ENCODE measurements at regions not wholly inside any gene's neighbourhood (a gene's known extent, or its start where the extent isn't known, plus 50 kb on each side); places are given as distances from the start of the nearest gene placed in this dataset.

- H3K27ac ChIP-seq (ENCODE audit: insufficient read depth, low read length) = no peak overlapping the region
- no peaks in the 10 kb centered on the region for H3K36me3 ChIP-seq (ENCODE audit: control insufficient read depth, insufficient read depth, low read length)
- no peaks in the 10 kb centered on the region for H3K9me3 ChIP-seq (ENCODE audit: control insufficient read depth, insufficient read depth, low read depth, low read length)
- no peak overlapping the region for H2AFZ ChIP-seq (ENCODE audit: low read length)
- H3K9ac ChIP-seq (ENCODE audit: insufficient read depth, low read length) = no peak overlapping the region
- H3K4me3 ChIP-seq (replicated peaks in 1 of 4; ENCODE audit: control extremely low read depth in 1 of 4, insufficient read depth in 1 of 4, low read depth in 3 of 4, low read length in 4 of 4) = no peak overlapping the region
- no peaks in the 10 kb centered on the region for H4K20me1 ChIP-seq (ENCODE audit: control insufficient read depth, extremely low read depth, insufficient read depth, low read length)
- no peaks in the 10 kb centered on the region for H3K27me3 ChIP-seq (ENCODE audit: control insufficient read depth, insufficient read depth, low read length)
- no peaks in the 10 kb centered on the region for H3K4me1 ChIP-seq (ENCODE audit: control insufficient read depth, extremely low read depth, insufficient read depth, low read length)
- no peak for DNase-seq (ENCODE audit: low read depth in 2 of 2)
- no peak overlapping the region for H3K4me2 ChIP-seq (ENCODE audit: extremely low read depth, insufficient read depth, low read length)
- TF ChIP-seq EZH2 (IDR thresholded peaks at IDR 0.05; ENCODE audit: low read length, missing control alignments) (no peak), CTCF (conservative IDR thresholded peaks at IDR 0.05 in 1 of 2, IDR thresholded peaks at IDR 0.05 in 1 of 2; ENCODE audit: low read depth in 1 of 2, low read length in 2 of 2) (no peak)
- no peaks in the 10 kb centered on the region for H3K79me2 ChIP-seq (ENCODE audit: control insufficient read depth, insufficient read depth, low read length)
These were observed 115.8 kb downstream of the DUSP10 start for GRCh38 chr1:221626041-221626440.

GRCh38 chr1:221630236-221630635 is 111.7 kb downstream of the DUSP10 start:
- Histone ChIP-seq H3K79me2 (ENCODE audit: control insufficient read depth, insufficient read depth, low read length) (no peaks in the 10 kb centered on the region), H3K4me2 (ENCODE audit: extremely low read depth, insufficient read depth, low read length) (no peak overlapping the region), H3K4me3 (replicated peaks in 1 of 4; ENCODE audit: control extremely low read depth in 1 of 4, insufficient read depth in 1 of 4, low read depth in 3 of 4, low read length in 4 of 4) (no peak overlapping the region), H4K20me1 (ENCODE audit: control insufficient read depth, extremely low read depth, insufficient read depth, low read length) (no peaks in the 10 kb centered on the region), H3K9ac (ENCODE audit: insufficient read depth, low read length) (no peak overlapping the region), H2AFZ (ENCODE audit: low read length) (no peak overlapping the region), H3K27ac (ENCODE audit: insufficient read depth, low read length) (no peak overlapping the region), H3K4me1 (ENCODE audit: control insufficient read depth, extremely low read depth, insufficient read depth, low read length) (no peaks in the 10 kb centered on the region), H3K9me3 (ENCODE audit: control insufficient read depth, insufficient read depth, low read depth, low read length) (no peaks in the 10 kb centered on the region), H3K36me3 (ENCODE audit: control insufficient read depth, insufficient read depth, low read length) (no peaks in the 10 kb centered on the region), H3K27me3 (ENCODE audit: control insufficient read depth, insufficient read depth, low read length) (no peaks in the 10 kb centered on the region)
- TF ChIP-seq CTCF (conservative IDR thresholded peaks at IDR 0.05 in 1 of 2, IDR thresholded peaks at IDR 0.05 in 1 of 2; ENCODE audit: low read depth in 1 of 2, low read length in 2 of 2) (no peak), EZH2 (IDR thresholded peaks at IDR 0.05; ENCODE audit: low read length, missing control alignments) (no peak)
- no peak for DNase-seq (ENCODE audit: low read depth in 2 of 2)

- TF ChIP-seq CTCF (conservative IDR thresholded peaks at IDR 0.05 in 1 of 2, IDR thresholded peaks at IDR 0.05 in 1 of 2; ENCODE audit: low read depth in 1 of 2, low read length in 2 of 2) (no peak), EZH2 (IDR thresholded peaks at IDR 0.05; ENCODE audit: low read length, missing control alignments) (no peak)
- Histone ChIP-seq H3K27ac (ENCODE audit: insufficient read depth, low read length) (no peak overlapping the region), H3K4me1 (ENCODE audit: control insufficient read depth, extremely low read depth, insufficient read depth, low read length) (no peaks in the 10 kb centered on the region), H3K9ac (ENCODE audit: insufficient read depth, low read length) (no peak overlapping the region), H3K79me2 (ENCODE audit: control insufficient read depth, insufficient read depth, low read length) (no peaks in the 10 kb centered on the region), H2AFZ (ENCODE audit: low read length) (no peak overlapping the region), H3K4me2 (ENCODE audit: extremely low read depth, insufficient read depth, low read length) (no peak overlapping the region), H3K27me3 (ENCODE audit: control insufficient read depth, insufficient read depth, low read length) (no peaks in the 10 kb centered on the region), H3K4me3 (replicated peaks in 1 of 4; ENCODE audit: control extremely low read depth in 1 of 4, insufficient read depth in 1 of 4, low read depth in 3 of 4, low read length in 4 of 4) (no peak overlapping the region), H4K20me1 (ENCODE audit: control insufficient read depth, extremely low read depth, insufficient read depth, low read length) (no peaks in the 10 kb centered on the region), H3K36me3 (ENCODE audit: control insufficient read depth, insufficient read depth, low read length) (no peaks in the 10 kb centered on the region), H3K9me3 (ENCODE audit: control insufficient read depth, insufficient read depth, low read depth, low read length) (no peaks in the 10 kb centered on the region)
- DNase-seq (ENCODE audit: low read depth in 2 of 2) = no peak
These were observed 110.3 kb downstream of the DUSP10 start for GRCh38 chr1:221631556-221631955.
